Mammary epithelial cell (primary cell): ENCODE measurements at regions not wholly inside any gene's neighbourhood (a gene's known extent, or its start where the extent isn't known, plus 50 kb on each side); places are given as distances from the start of the nearest gene placed in this dataset.

Experiments used
- CTCF ChIP-seq, 2 donors: IDR thresholded peaks in 1 of 2; conservative IDR thresholded peaks in 1 of 2; 2 replicates each; pipeline ENCODE4 v1.5.1; 2011 to 2012; ENCODE audit warnings: inconsistent platforms in 2 of 2, low read length in 2 of 2, mild to moderate bottlenecking in 2 of 2, control low read depth in 1 of 2, low read depth in 1 of 2; ENCODE audit not compliant: insufficient read depth in 1 of 2; ENCODE audit errors: extremely low read depth in 1 of 2
- EZH2 ChIP-seq: IDR thresholded peaks from 2 replicates; pipeline ENCODE4 v1.6.1; 2012; ENCODE audit warnings: low read length, inconsistent platforms, borderline replicate concordance

GRCh38 chr9:68648971-68649370, 56.1 kb upstream of the PIP5K1B start:
- TF ChIP-seq CTCF (conservative IDR thresholded peaks at IDR 0.05 in 1 of 2, IDR thresholded peaks at IDR 0.05 in 1 of 2; ENCODE audit: extremely low read depth in 1 of 2, insufficient read depth in 1 of 2, low read depth in 1 of 2, low read length in 2 of 2) (no peak), EZH2 (no peak)
